ENCODE measurements at regions not wholly inside any gene's neighbourhood (a gene's known extent, or its start where the extent isn't known, plus 50 kb on each side); places are given as distances from the start of the nearest gene placed in this dataset.
"Not testable (repeated sequence)": the region's sequence is repeated elsewhere in the genome, so short reads cannot be mapped to it uniquely, and the experiment has no call there.

DNA sequence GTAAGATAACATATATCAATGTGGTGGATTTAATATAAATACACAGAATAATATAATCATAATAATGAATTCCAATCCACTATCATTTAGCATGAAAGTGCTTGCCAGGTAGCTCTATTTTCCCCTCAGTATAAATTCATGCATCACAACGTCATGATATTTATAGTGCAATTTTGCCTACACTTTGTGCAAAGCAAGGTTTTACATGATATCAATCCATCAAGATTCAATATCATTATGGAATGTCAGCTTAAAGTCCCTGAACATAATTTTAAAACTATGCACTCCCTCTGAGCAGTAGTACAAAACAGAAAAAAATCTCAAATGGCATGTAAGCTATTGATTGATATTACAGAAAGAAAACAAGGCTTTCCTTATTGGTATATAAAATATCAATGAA is 962.2 kb upstream of the PCDH20 start:
- DNase-seq = no peak

DNA sequence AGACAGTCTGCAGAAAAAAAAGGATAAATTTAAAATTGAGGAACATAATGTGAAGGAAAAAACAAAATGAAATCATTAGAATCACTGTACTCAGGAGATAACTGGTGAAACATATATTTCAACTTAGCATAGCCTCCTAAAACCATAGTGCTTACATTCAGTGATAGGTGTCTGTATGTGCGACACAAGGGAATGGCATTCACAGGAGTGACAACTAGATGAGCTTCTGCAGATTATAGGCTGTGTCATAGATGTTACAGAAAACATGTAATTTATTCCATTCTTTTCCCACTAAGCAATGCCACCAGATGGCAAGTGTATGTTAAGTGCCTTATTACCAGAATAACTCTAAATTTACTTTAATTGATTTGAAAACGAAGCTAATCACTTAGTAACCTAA is 960.0 kb upstream of the PCDH20 start:
- no peak for DNase-seq

- DNase-seq = no peak
Observed at GRCh38 chr13:62371737-62372136, 956.1 kb upstream of the PCDH20 start.

GRCh38 chr13:62367971-62368370 is 952.3 kb upstream of the PCDH20 start:
- DNase-seq = not testable (repeated sequence)

- DNase-seq = no peak
Observed at GRCh38 chr13:62360609-62361008, 945.0 kb upstream of the PCDH20 start.

GRCh38 chr13:62358646-62358932 is 942.9 kb upstream of the PCDH20 start:
- no peak for DNase-seq

- no peak for DNase-seq
Observed at GRCh38 chr13:62357887-62358645, 942.4 kb upstream of the PCDH20 start.

- DNase-seq = no peak
Observed at GRCh38 chr13:62356977-62357376, 941.3 kb upstream of the PCDH20 start.

DNA sequence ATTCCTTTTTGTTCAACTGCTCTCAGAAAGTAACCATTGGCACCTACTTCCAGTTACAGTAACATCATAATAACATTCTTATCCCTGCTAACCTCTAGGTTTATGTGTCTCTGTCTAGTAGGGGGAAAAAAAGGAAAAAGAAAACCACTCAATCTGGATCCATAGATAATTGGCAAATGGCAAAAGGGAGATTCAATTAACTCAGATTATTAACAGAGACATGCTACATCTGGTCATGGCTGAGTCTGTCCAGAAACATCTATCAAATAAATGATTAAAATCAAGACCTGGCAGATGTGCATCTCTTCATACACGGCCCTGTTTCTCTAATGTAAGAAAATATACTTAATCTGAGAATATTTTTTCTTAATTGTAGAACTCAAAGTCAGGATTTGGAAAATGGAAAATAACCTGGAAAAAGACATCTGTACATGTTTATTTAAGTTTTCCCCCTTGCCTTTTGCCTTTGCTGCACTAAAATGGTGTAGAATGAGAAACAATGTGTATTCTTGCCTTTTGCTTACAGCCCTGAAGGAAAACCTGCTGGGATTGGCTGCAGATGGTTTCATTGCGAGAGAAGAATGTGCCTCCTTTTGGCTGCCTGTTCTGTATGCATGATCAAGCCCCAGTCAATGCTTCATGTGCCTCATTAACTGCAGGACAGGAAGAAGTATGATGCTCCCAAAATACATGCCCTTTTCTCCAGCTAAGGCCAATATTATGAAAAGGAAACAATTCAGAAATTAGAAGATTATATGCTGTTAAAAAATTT is 921.6 kb upstream of the PCDH20 start:
- no peak for DNase-seq

DNA sequence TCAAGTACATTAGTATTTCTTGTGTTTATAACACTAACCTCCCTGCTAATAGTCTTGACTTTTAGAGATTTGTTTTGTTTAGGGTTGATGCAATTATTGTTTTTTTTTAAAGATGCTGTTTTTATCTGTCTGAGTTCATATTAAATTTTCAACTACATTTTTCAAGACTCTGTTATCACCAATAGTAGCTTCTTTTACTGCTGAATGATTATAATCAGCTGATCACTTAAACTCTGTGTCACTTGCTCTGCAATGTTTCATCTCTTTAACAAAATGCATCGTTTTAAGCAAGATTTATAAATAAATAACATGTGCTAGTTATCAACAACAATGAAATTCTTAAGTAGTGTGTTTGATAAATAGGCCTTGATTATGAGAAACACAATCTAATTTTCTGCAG is 920.9 kb upstream of the PCDH20 start:
- no peak for DNase-seq

DNA sequence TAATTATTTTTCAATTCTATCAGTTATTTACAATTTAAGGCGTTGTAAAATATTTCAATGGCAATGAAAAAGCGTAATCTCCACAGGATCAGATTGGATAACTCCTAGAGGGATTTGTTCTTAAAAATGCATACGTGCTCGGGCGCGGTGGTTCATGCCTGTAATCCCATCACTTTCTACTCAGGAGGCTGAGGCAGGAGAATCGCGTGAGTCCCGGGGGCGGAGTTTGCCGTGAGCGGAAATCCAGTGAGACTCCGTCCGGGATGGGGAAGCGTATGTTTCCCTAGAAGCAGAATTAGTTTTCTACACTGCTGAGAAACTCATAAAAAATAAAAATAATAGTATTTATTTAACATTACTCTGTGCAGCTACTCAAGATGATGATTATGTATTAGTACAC is 917.8 kb upstream of the PCDH20 start:
- no peak for DNase-seq

GRCh38 chr13:62331384-62331783 is 915.7 kb upstream of the PCDH20 start:
- no peak for DNase-seq

DNA sequence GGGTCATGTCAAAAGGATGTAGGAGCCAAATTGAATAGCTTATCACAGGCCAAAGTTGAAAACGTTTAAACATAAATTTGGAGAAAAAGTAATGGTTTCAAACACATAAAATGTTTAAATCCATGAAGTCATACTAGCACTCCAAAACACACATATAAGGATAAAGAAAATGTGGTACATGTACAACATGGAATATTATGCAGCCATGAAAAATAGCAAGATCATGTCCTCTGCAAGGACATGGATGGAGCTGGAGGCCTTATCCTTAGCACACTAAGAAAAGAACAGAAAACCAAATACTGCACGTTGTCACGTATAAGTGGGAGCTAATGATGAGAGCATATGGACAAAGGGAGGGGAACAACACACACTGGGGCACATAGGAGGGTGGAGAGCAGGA is 911.7 kb upstream of the PCDH20 start:
- DNase-seq = no peak

DNA sequence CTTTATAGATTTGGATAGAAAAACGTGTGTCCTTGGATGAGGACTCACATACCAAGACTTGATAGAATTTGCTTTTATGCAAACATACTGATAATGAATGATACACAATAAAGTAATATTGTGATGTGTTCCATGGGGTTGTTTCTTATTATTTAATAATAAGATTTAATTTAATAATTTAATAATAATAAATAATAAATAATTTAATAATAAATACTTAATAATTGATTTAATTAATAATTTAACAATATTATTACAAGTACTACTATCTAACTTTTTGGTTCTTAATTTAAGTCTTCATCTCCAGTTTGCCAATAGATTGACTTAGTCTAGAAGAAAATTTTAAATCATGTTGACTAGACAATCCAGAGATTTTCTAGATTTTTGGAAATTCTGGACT is 909.2 kb upstream of the PCDH20 start:
- DNase-seq = no peak

GRCh38 chr13:62321895-62322294 is 906.2 kb upstream of the PCDH20 start:
- DNase-seq = no peak

DNA sequence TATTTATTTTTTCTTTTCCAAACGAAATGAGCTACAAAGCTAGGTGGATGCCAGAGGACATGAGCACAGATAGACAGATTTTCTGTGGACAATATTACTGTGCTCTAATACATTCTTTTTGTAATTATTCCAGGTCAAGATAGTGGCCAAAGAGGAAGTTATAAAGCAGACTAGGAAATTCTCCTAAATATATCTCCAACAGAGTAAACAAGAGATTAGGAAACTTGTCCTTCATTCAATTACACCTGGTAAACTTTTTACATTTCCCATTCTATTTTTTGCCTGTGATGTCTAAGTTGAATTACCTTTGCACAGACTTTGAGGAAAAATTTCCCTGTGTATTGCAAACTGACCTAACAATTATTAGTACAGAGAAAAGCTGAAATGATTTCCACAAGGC is 905.5 kb upstream of the PCDH20 start:
- DNase-seq = no peak

GRCh38 chr13:62320129-62321108 is 904.8 kb upstream of the PCDH20 start:
- peak in 1 of 2 donors; percentile 68 for DNase-seq

DNA sequence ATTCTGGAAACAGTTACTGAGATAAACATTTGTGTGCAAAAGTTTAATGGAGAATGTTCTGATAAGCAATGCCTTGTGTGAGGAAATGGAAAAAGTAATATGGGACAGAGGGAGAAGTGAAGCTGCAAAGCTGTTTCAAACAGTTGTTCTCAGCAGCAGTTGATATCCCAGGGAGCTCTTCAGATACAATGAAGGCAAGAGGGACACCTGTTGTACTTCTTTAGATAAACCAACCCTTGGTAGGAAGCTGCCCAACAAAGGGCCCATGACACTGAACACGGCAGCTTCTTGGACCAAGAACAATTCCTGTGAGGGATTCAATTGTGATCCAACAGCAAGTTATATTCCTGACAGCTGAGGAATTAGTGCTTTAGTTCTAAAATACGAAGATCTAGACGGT is 894.3 kb upstream of the PCDH20 start:
- no peak for DNase-seq

- DNase-seq = peak in 1 of 2 donors; percentile 9
Observed at GRCh38 chr13:62305756-62306155, 890.1 kb upstream of the PCDH20 start.

DNA sequence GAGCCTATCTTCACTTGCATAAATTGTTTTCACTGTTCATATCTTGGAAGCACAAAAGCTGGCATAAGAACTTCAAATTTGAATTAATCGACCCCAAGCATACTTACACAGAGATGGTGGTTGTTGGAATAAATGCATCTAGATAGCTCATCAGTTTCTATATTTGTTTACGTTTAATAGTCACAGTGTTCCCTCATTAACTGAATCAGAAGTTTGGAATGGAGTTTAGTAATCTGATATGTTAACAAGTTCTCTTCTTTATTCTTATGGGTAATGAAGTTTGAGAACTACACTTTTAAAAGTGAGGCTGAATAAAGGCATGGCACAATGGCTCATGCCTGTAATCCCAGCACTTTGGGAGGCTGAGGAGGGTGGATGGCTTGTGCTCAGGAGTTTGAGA is 886.7 kb upstream of the PCDH20 start:
- no peak for DNase-seq

DNA sequence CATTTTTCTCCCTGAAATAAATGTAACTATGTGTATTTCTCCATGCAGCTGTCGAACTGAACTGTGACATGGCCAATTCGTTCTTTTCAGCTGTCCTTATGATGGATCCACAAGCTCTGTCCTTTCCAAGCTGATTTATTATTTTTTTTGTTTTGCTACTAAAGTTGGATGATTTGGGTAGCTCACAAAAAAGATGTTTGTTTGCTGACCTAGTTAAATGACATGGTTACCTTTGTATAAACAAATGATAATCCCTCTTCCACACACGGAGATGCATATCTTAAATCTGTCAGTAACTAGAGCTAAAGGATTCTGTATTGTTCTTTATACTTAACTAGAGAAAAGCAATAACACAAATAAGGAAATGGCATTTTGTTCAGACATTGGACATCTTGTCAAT is 884.3 kb upstream of the PCDH20 start:
- no peak for DNase-seq

GRCh38 chr13:62296812-62297211 is 881.2 kb upstream of the PCDH20 start:
- DNase-seq = no peak

DNA sequence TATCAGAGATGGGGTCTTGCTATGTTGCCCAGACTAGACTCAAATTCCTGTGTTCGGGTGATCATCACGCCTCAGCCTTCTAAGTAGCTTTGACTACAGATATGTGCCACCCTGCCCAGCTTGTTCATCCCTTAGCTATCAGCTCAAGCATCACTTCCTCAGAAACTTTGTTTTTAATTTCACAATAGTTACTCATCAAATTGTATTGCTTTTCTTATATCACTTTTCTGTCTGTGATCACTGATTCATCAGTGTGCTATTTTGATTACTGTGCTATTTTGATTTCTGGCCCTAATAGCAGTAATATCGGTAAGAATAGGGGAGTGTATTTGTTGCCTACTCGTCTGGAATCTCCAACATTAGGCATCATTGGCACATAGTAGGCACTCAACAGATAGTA is 878.6 kb upstream of the PCDH20 start:
- no peak for DNase-seq

Measured in hippocampal formation (tissue), 2 donors.